IPS-NIHi7 (cell line): ENCODE measurements at regions not wholly inside any gene's neighbourhood (a gene's known extent, or its start where the extent isn't known, plus 50 kb on each side); places are given as distances from the start of the nearest gene placed in this dataset.

Experiments used
- DNase-seq: peaks from one replicate; pipeline ENCODE4 v3.0.0; 2012; ENCODE audit warnings: mixed read lengths; ENCODE audit errors: extremely low spot score

GRCh38 chr1:218760601-218761570, 412.8 kb upstream of the LYPLAL1 start:
- DNase-seq = no peak

DNA sequence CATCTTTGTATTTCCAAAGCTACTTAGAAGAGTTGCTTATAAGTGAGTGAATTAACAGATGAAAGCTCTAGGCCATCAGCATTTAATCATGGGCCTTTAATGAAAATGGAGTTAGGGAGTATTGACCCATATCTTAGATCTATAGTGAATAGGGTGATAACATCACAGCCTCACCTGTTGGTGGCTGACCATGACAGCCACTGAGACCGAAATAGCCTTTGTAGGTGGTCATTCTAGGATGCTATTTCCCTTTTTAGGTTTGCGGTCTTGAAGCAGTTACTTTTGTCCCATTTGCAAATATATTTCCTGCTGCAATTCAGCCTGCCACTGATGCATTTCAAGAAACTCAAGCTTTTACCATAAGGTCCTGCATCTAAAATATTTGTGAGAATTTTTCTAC, 410.1 kb upstream of the LYPLAL1 start:
- DNase-seq = no peak

DNA sequence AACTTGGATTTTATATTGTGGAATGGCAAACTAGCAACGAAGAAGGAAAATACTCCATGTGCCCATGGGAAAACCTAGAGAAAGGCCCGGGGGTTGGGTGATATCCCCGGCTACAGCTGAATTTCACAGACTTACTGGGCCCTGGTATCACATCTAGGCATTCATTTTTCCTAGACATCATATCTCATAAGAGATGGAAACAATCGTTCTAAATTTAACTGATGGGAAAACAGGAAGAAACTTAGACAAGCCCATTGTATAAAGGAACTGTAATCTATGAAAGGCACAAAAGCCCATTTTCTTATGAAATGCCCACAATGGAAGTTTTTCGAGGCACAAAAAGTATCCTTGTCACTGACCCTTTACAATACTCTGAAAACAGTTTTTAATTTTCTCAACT, 407.9 kb upstream of the LYPLAL1 start:
- DNase-seq = no peak

GRCh38 chr1:218771931-218772330, 401.7 kb upstream of the LYPLAL1 start:
- DNase-seq = no peak

DNA sequence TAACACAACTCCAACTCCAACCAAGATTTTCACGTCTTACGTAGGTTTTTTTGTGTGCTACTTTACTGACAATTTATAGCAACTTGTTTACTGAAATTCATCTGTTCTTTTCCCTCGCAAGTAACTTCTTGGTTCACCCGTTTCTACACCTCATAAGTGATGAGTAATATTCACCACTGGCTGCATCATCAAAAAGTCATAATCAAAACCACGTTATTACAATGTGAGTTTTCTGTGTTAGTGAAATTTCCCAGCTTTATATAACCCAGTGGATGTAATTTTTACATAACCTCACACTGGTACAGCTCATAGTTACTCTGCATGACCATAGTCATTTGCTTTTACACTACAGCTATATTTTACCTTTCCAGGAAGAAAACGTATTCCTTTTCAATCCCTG, 401.1 kb upstream of the LYPLAL1 start:
- no peak for DNase-seq

DNA sequence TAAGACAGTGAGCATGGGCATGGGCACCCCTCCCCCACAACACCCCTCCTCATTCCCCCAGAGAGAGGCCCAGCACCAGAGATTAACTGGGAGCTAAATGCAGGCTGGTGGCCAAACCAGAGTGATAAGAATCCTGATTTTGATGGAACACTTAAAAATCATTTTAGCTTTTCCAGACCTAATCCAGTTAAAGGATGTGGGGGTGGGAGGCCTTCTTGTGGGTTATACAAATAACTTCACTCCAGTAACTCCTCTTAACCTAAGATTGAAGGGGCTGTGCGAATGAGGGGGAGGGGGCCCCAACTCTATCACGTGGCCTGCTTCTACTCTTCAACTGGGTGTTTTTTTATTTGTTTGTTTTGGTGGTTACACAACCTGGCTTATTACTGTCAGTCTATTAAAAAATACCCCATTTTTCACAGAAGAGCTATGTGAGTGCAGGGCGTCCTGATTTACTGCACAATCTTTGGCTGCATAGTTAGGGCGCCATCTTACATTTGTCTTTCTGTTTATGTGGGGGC, 398.1 kb upstream of the LYPLAL1 start:
- DNase-seq = no peak

- DNase-seq = no peak
These were observed 395.2 kb upstream of the LYPLAL1 start for GRCh38 chr1:218778257-218779126.

DNA sequence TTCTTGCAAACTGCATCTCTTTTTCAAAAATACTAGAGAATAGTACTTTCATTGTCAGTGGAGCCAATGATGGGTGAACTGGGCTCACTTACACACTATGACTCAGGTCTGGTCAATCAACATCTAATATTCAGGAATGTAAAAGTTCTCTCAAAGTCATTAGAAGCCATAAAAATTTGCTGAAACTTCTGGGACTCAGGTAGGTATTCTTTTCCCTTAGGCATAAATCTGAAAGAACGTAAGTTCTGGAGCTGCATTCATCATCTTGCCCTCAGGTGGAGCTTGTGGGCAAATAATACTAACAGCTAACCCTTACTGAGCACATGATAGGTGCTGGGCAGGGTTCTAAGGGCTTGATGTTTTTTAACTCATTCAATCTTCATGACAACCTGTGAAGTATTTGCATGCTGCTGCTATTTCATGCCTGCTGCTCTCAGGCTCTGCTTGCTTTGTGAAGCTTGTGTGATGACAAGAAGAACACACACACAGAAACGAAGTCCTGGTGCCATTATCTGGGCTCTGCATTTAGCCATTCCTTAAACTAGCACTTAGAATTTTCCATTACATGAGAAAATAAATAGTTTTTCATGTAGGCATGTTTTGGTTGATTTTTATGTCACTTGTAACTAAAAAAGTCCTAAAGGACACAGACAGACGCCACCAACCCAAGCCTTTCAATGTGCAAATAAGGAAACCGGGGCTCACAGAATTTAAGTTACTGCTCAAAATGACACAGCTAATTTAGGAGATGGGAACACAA, 394.2 kb upstream of the LYPLAL1 start:
- DNase-seq = no peak

- DNase-seq = no peak
These were observed 390.5 kb upstream of the LYPLAL1 start for GRCh38 chr1:218783131-218783530.

- peak; percentile 15 for DNase-seq
These were observed 389.8 kb upstream of the LYPLAL1 start for GRCh38 chr1:218783916-218784315.

- no peak for DNase-seq
These were observed 387.8 kb upstream of the LYPLAL1 start for GRCh38 chr1:218785928-218786327.

DNA sequence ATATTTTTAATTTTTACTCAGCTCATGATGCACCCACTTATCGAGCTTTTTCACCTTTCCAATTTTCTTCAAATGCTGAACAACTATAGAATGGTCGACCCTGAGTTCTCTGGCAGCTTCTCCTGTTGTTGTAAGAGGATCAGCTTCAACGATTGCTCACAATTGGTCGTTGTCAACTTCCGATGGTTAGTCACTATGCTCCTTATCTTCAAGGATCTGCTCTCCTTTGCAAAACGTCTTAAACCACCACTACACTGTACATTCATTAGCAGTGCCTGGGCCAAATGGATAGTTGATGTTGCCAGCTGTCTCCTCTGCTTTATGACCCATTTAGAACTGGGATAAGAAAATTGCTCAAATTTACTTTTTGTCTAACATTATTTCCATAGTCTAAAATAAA, 385.9 kb upstream of the LYPLAL1 start:
- DNase-seq = no peak

DNA sequence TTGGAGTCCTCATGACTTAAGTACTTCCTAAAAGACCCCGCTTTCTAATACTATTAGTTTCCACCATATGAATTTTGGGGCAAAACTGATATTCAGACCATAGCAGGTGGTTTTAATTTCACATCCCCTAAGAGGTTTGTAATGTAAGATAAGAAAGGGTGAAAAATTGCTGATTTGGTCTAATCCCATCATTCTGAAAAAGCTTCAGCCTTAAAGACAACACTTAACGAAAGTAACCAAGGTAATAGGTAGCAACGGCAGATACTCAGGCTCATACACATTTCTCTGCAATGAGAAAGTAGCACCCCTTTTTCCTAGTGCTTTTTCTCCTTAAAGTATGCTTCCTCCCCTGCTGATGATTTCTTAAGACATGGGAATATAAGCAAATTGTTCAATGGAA, 376.9 kb upstream of the LYPLAL1 start:
- DNase-seq = no peak

- DNase-seq = no peak
These were observed 370.9 kb upstream of the LYPLAL1 start for GRCh38 chr1:218802799-218803198.

DNA sequence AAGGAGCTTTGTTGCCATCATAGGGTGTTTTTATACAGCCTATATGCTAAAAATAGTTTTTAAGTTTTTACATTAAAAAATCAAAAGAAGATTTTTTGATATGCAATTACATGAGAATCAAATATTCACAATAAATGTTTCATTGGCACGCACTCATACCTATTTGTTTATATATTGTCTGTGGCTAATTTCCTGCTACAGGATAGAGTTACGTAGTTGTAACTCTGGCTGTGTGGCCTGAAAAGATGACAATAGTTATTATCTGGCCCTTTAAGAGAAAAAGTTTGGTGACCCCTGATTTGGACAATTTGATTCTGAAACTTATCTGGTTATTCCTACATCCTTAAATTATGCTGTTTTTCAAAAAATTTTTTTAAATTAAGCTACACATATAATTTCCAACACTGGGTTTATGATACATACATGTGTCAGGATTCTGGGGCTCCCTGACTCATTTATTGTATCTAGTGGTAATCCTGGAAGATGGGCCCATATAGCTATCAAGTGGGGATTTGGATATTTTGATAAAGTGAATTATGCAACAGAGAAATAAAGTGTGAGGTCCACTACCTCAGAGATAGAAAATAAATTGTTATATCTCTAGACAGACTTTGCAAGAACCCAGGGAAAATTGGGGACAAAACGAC, 370.2 kb upstream of the LYPLAL1 start:
- DNase-seq = no peak

GRCh38 chr1:218804014-218804785, 369.5 kb upstream of the LYPLAL1 start:
- no peak for DNase-seq

- no peak for DNase-seq
These were observed 364.6 kb upstream of the LYPLAL1 start for GRCh38 chr1:218809061-218809460.

DNA sequence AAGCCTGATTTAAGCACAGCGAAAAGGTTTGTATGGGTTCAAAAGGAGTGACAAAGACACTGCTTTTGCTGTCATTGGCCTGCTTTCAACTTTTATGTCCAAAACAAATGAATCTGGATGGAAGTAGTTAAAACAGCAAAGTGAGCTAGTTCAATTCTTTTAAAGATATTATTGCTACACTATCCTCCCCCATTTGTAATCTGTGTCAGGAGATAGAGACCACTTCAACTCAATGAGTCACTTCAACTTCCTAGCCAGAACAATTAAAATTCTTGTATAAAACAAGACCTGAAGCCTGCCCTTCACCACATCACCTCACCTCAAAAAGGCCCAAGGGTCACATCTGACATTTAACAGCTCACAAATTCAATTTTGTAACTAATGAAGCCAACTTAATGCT, 364.1 kb upstream of the LYPLAL1 start:
- no peak for DNase-seq

DNA sequence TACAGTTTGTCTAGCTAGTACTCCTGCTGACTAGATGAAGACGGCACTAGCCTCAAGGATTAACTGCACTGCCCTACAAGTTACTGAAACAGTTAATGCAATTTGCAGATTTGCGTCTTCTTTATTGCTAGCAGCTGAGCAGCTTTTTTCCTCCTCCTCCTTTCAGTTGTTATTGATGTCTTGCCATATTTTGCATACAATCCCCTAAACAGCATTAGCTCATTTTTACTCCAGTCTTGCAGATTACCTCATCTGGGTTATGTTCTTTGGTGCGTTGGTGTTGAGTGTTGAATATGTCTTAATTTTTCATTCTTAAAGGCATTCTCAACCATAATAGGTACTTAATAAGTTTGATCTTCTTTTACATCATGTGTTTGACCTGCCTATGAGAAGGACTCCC, 363.4 kb upstream of the LYPLAL1 start:
- no peak for DNase-seq

DNA sequence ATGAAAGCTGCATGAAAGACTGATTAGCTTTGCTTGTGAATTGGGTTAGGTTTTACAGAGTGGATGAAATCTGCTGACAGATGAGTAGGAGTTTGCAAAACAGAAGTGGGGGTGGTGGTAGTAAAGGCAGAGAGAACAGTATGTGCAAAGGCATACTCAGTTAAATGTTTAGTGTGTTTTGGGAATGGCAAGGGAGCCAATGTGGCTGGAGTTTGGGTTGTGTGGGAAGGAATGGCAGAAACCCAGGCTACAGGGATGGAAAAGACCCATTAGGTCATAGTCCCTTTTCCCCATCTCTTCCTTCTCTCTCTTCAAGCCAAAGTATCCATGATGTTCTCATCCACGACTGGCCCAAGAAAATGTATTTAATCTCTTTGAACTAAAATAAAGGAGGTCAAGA, 362.2 kb upstream of the LYPLAL1 start:
- no peak for DNase-seq
